ENCODE measurements at regions not wholly inside any gene's neighbourhood (a gene's known extent, or its start where the extent isn't known, plus 50 kb on each side); places are given as distances from the start of the nearest gene placed in this dataset.
A peak's percentile ranks its signal among the peaks of the same experiment; 100 is the strongest.

GRCh38 chr7:93697901-93698300 lies 123.4 kb upstream of the CALCR start:
- no peaks in the 10 kb centered on the region for H3K36me3 ChIP-seq (replicated peaks; ENCODE audit: low read depth, low read length)
- H3K9me3 ChIP-seq (ENCODE audit: insufficient read depth, low read length) = no peaks in the 10 kb centered on the region
- H3K9ac ChIP-seq (ENCODE audit: low read length) = no peak overlapping the region
- no peak overlapping the region for H2AFZ ChIP-seq (ENCODE audit: low read depth, low read length)
- no peaks in the 10 kb centered on the region for H3K4me1 ChIP-seq (ENCODE audit: low read length)
- H3K79me2 ChIP-seq (ENCODE audit: low read length) = no peaks in the 10 kb centered on the region
- no peaks in the 10 kb centered on the region for H4K20me1 ChIP-seq (ENCODE audit: insufficient read depth, low read length)
- no peak overlapping the region for H3K27ac ChIP-seq (ENCODE audit: low read length)
- no peak overlapping the region for H3K4me2 ChIP-seq (ENCODE audit: low read length)
- no peak for TF ChIP-seq CTCF (IDR thresholded peaks at IDR 0.05; ENCODE audit: low read depth, low read length)
- no peak for TF ChIP-seq EZH2phosphoT487 (IDR thresholded peaks at IDR 0.05; ENCODE audit: low read depth)
- H3K4me3 ChIP-seq (ENCODE audit: low read length) = no peak overlapping the region
- no peaks in the 10 kb centered on the region for H3K27me3 ChIP-seq (ENCODE audit: low read depth, low read length)

- H3K9me3 ChIP-seq (ENCODE audit: insufficient read depth, low read length) = no peaks in the 10 kb centered on the region
Measured at GRCh38 chr7:93693796-93694195, 119.3 kb upstream of the CALCR start.

GRCh38 chr7:93690021-93690420 lies 115.5 kb upstream of the CALCR start:
- H3K9ac ChIP-seq (ENCODE audit: low read length) = no peak overlapping the region
- peak overlapping the region; percentile 62 for H3K4me2 ChIP-seq (ENCODE audit: low read length)
- peak overlapping the region; percentile 32; the same call in 1 of the 2 replicates for H3K27ac ChIP-seq (ENCODE audit: low read length)
- H3K27me3 ChIP-seq (ENCODE audit: low read depth, low read length) = no peaks in the 10 kb centered on the region
- H3K9me3 ChIP-seq (ENCODE audit: insufficient read depth, low read length) = no peaks in the 10 kb centered on the region
- TF ChIP-seq CTCF (IDR thresholded peaks at IDR 0.05; ENCODE audit: low read depth, low read length) = no peak
- no peak for TF ChIP-seq EZH2phosphoT487 (IDR thresholded peaks at IDR 0.05; ENCODE audit: low read depth)
- H3K79me2 ChIP-seq (ENCODE audit: low read length) = no peaks in the 10 kb centered on the region
- H3K4me3 ChIP-seq (ENCODE audit: low read length) = peak overlapping the region; percentile 46
- peaks cover 23% of the 10 kb centered on the region for H3K4me1 ChIP-seq (ENCODE audit: low read length)
- H4K20me1 ChIP-seq (ENCODE audit: insufficient read depth, low read length) = no peaks in the 10 kb centered on the region
- no peaks in the 10 kb centered on the region for H3K36me3 ChIP-seq (replicated peaks; ENCODE audit: low read depth, low read length)
- H2AFZ ChIP-seq (ENCODE audit: low read depth, low read length) = no peak overlapping the region

More at GRCh38 chr7:93693796-93694195, 119.3 kb upstream of the CALCR start:
- no peak overlapping the region for H3K4me2 ChIP-seq (ENCODE audit: low read length)
- no peak overlapping the region for H3K9ac ChIP-seq (ENCODE audit: low read length)
- peaks cover 13% of the 10 kb centered on the region for H3K4me1 ChIP-seq (ENCODE audit: low read length)
- H3K79me2 ChIP-seq (ENCODE audit: low read length) = no peaks in the 10 kb centered on the region
- no peak for TF ChIP-seq CTCF (IDR thresholded peaks at IDR 0.05; ENCODE audit: low read depth, low read length)
- TF ChIP-seq EZH2phosphoT487 (IDR thresholded peaks at IDR 0.05; ENCODE audit: low read depth) = no peak
- no peak overlapping the region for H2AFZ ChIP-seq (ENCODE audit: low read depth, low read length)
- no peaks in the 10 kb centered on the region for H3K27me3 ChIP-seq (ENCODE audit: low read depth, low read length)
- no peak overlapping the region for H3K27ac ChIP-seq (ENCODE audit: low read length)
- H3K4me3 ChIP-seq (ENCODE audit: low read length) = no peak overlapping the region
- H4K20me1 ChIP-seq (ENCODE audit: insufficient read depth, low read length) = no peaks in the 10 kb centered on the region
- H3K36me3 ChIP-seq (replicated peaks; ENCODE audit: low read depth, low read length) = no peaks in the 10 kb centered on the region

- Histone ChIP-seq H3K4me1 (ENCODE audit: low read length) (no peaks in the 10 kb centered on the region), H3K9me3 (ENCODE audit: insufficient read depth, low read length) (no peaks in the 10 kb centered on the region), H3K4me3 (ENCODE audit: low read length) (no peak overlapping the region), H4K20me1 (ENCODE audit: insufficient read depth, low read length) (no peaks in the 10 kb centered on the region), H2AFZ (ENCODE audit: low read depth, low read length) (no peak overlapping the region), H3K4me2 (ENCODE audit: low read length) (no peak overlapping the region; the same call in 1 of the 2 replicates), H3K36me3 (replicated peaks; ENCODE audit: low read depth, low read length) (no peaks in the 10 kb centered on the region), H3K27me3 (ENCODE audit: low read depth, low read length) (no peaks in the 10 kb centered on the region), H3K9ac (ENCODE audit: low read length) (no peak overlapping the region), H3K79me2 (ENCODE audit: low read length) (no peaks in the 10 kb centered on the region), H3K27ac (ENCODE audit: low read length) (no peak overlapping the region)
- TF ChIP-seq CTCF (IDR thresholded peaks at IDR 0.05; ENCODE audit: low read depth, low read length) (no peak), EZH2phosphoT487 (IDR thresholded peaks at IDR 0.05; ENCODE audit: low read depth) (no peak)
Measured at GRCh38 chr7:93678185-93678584, 103.7 kb upstream of the CALCR start.
